ENCODE measurements at regions not wholly inside any gene's neighbourhood (a gene's known extent, or its start where the extent isn't known, plus 50 kb on each side); places are given as distances from the start of the nearest gene placed in this dataset.

GRCh38 chr2:154526234-154526633, 172.3 kb upstream of the KCNJ3 start:
- TF ChIP-seq CTCF (IDR thresholded peaks at IDR 0.05; ENCODE audit: low read length), result no peak
- TF ChIP-seq EZH2 (IDR thresholded peaks at IDR 0.05; ENCODE audit: borderline replicate concordance, low read length), result no peak

Data from OCI-LY1 (cell line).